ENCODE measurements at regions not wholly inside any gene's neighbourhood (a gene's known extent, or its start where the extent isn't known, plus 50 kb on each side); places are given as distances from the start of the nearest gene placed in this dataset.

- TF ChIP-seq CTCF (conservative IDR thresholded peaks at IDR 0.05; ENCODE audit: low read depth, low read length) (no peak), EZH2 (IDR thresholded peaks at IDR 0.05; ENCODE audit: borderline replicate concordance, low read depth, low read length, poor library complexity, severe bottlenecking) (no peak)
These were observed 1276.7 kb upstream of the DDX18 start for GRCh38 chr2:116537811-116538210.
